PC-3 (cell line): ENCODE measurements at regions not wholly inside any gene's neighbourhood (a gene's known extent, or its start where the extent isn't known, plus 50 kb on each side); places are given as distances from the start of the nearest gene placed in this dataset.

Source experiments
- ATAC-seq: fragments of 200-7000 bp; cut with Tn5 transposase; 2 replicates; pipeline ENCODE4 v1.9.1; 2020; ENCODE audit warnings: mild to moderate bottlenecking, moderate library complexity
- BruUV-seq: library from RNA; stranded (reverse); fragments of 400-500 nt; replicated peaks from 2 replicates; lab custom pipeline; 2021; lab: Mats Ljungman, UMichigan
- CTCF ChIA-PET: fragments of 300-600 bp; sonication (Branson Sonifier 250); formaldehyde crosslinking; loops from one replicate; lab custom pipeline; 2022; ENCODE audit warnings: antibody characterized with exemption; lab: Charles Lee
- POLR2A ChIA-PET: fragments of 300-600 bp; sonication (Branson Sonifier 250); formaldehyde crosslinking; loops from one replicate; lab custom pipeline; 2022; ENCODE audit warnings: antibody characterized with exemption; ENCODE audit not compliant: unreplicated experiment; lab: Charles Lee
- DNase-seq: peaks from one replicate; pipeline ENCODE4 v3.0.0-alpha.2; 2015
- H2AFZ ChIP-seq: fragments of 300-600 bp; sonication (generic); 2 replicates; pipeline ENCODE4 v1.6.0; 2016; ENCODE audit warnings: antibody characterized with exemption, low read length
- H3F3A ChIP-seq: fragments of 300-600 bp; sonication (generic); one replicate; pipeline ENCODE4 v1.6.0; 2017; ENCODE audit warnings: antibody characterized with exemption, low read length, control low read depth, mild to moderate bottlenecking; ENCODE audit not compliant: unreplicated experiment
- H3K27ac ChIP-seq: fragments of 300-600 bp; sonication (generic); 2 replicates; pipeline ENCODE4 v1.5.1; 2016; ENCODE audit warnings: mild to moderate bottlenecking, low read length
- H3K27me3 ChIP-seq: fragments of 300-600 bp; sonication (generic); 2 replicates; pipeline ENCODE4 v1.6.1; 2016; ENCODE audit warnings: low read length, mixed read lengths
- H3K36me3 ChIP-seq: fragments of 300-600 bp; sonication (generic); 2 replicates; pipeline ENCODE4 v1.6.1; 2016; ENCODE audit warnings: low read depth, mixed run types, low read length, mixed read lengths
- H3K4me1 ChIP-seq: fragments of 300-600 bp; sonication (generic); 2 replicates; pipeline ENCODE4 v1.5.1; 2016; ENCODE audit warnings: low read length; ENCODE audit not compliant: insufficient read depth
- H3K4me2 ChIP-seq: fragments of 300-600 bp; sonication (generic); 2 replicates; pipeline ENCODE4 v1.6.0; 2016; ENCODE audit warnings: low read length
- H3K4me3 ChIP-seq: fragments of 300-600 bp; sonication (generic); 2 replicates; pipeline ENCODE4 v1.5.1; 2016; ENCODE audit warnings: mild to moderate bottlenecking, low read length, mixed read lengths
- H3K79me2 ChIP-seq: fragments of 300-600 bp; sonication (generic); 2 replicates; pipeline ENCODE4 v1.6.1; 2017; ENCODE audit warnings: low read length, mixed read lengths
- H3K9ac ChIP-seq: fragments of 300-600 bp; sonication (generic); 2 replicates; pipeline ENCODE4 v1.6.0; 2016; ENCODE audit warnings: mild to moderate bottlenecking, low read length
- H3K9me2 ChIP-seq: fragments of 300-600 bp; sonication (generic); replicated peaks from 2 replicates; pipeline ENCODE4 v1.6.1; 2016; ENCODE audit warnings: mixed run types, low read length, mixed read lengths
- H3K9me3 ChIP-seq: fragments of 300-600 bp; sonication (generic); 2 replicates; pipeline ENCODE4 v1.6.1; 2016; ENCODE audit warnings: low read length, mixed read lengths
- H4K20me1 ChIP-seq: fragments of 300-600 bp; sonication (generic); 2 replicates; pipeline ENCODE4 v1.6.1; 2016; ENCODE audit warnings: low read length, mixed read lengths
- CTCF ChIP-seq: fragments of 300-600 bp; sonication (generic); conservative IDR thresholded peaks from 2 replicates; pipeline ENCODE4 v1.5.1; 2017; ENCODE audit warnings: antibody characterized with exemption, low read depth, mild to moderate bottlenecking, low read length
- EZH2 ChIP-seq: fragments of 300-600 bp; sonication (generic); IDR thresholded peaks from one replicate; pipeline ENCODE4 v1.6.1; 2017; ENCODE audit warnings: antibody characterized with exemption, mild to moderate bottlenecking, low read length; ENCODE audit not compliant: unreplicated experiment
- EZH2phosphoT487 ChIP-seq: fragments of 300-600 bp; sonication (generic); IDR thresholded peaks from 2 replicates; pipeline ENCODE4 v1.6.1; 2018; ENCODE audit warnings: mild to moderate bottlenecking, antibody characterized with exemption, low read length, borderline replicate concordance
- intact Hi-C: fragments of 100-400 bp; cut with micrococcal nuclease; formaldehyde crosslinking; loops from 2 replicates; pipeline ENCODE4 v1.9.0; 2023

- Histone ChIP-seq H3K4me1 (no peaks in the 10 kb centered on the region), H3K9ac (no peak overlapping the region), H3K36me3 (no peaks in the 10 kb centered on the region), H3K27ac (no peak overlapping the region), H3K79me2 (no peaks in the 10 kb centered on the region), H3K9me2 (no peaks in the 10 kb centered on the region), H3F3A (no peaks in the 10 kb centered on the region), H2AFZ (no peak overlapping the region), H3K4me2 (no peak overlapping the region), H4K20me1 (no peaks in the 10 kb centered on the region), H3K4me3 (no peak overlapping the region), H3K9me3 (no peaks in the 10 kb centered on the region), H3K27me3 (no peaks in the 10 kb centered on the region)
- ChIA-PET POLR2A (no interaction called here), CTCF (no interaction called here)
- no peak for TF ChIP-seq EZH2
- no peak for TF ChIP-seq CTCF
- TF ChIP-seq EZH2phosphoT487: no peak
- DNase-seq (no peak), ATAC-seq (no peak)
- intact Hi-C loops: no loop called here
- no TSS peak for BruUV-seq
Observed at GRCh38 chrX:87727620-87728019, 210.0 kb downstream of the KLHL4 start.

- Histone ChIP-seq H3K9me2 (no peaks in the 10 kb centered on the region), H3K27ac (no peak overlapping the region), H3K9ac (no peak overlapping the region), H3F3A (no peaks in the 10 kb centered on the region), H3K27me3 (no peaks in the 10 kb centered on the region), H2AFZ (no peak overlapping the region), H3K79me2 (no peaks in the 10 kb centered on the region), H3K4me2 (no peak overlapping the region), H3K36me3 (no peaks in the 10 kb centered on the region), H3K9me3 (no peaks in the 10 kb centered on the region), H3K4me3 (no peak overlapping the region), H3K4me1 (no peaks in the 10 kb centered on the region), H4K20me1 (no peaks in the 10 kb centered on the region)
- TF ChIP-seq EZH2phosphoT487: no peak
- no peak for TF ChIP-seq CTCF
- TF ChIP-seq EZH2: no peak
- intact Hi-C loops: no loop called here
- POLR2A ChIA-PET: no interaction called here
- CTCF ChIA-PET: no interaction called here
- ATAC-seq (no peak), DNase-seq (no peak)
- BruUV-seq: no TSS peak
Observed at GRCh38 chrX:87728024-87728423, 210.4 kb downstream of the KLHL4 start.

- H3K27me3 ChIP-seq: no peaks in the 10 kb centered on the region
- BruUV-seq: no TSS peak
- no peak for ATAC-seq
- H3K9ac ChIP-seq: no peak overlapping the region
- intact Hi-C loops: no loop called here
- no peak overlapping the region for H3K4me3 ChIP-seq
- no peak for DNase-seq
- H3K27ac ChIP-seq: no peak overlapping the region
- no peaks in the 10 kb centered on the region for H3K9me2 ChIP-seq
- CTCF ChIA-PET: no interaction called here
- no peaks in the 10 kb centered on the region for H3K4me1 ChIP-seq
- POLR2A ChIA-PET: no interaction called here
- no peak for TF ChIP-seq CTCF
- TF ChIP-seq EZH2phosphoT487: no peak
- no peak for TF ChIP-seq EZH2
- H3F3A ChIP-seq: no peaks in the 10 kb centered on the region
- H3K36me3 ChIP-seq: no peaks in the 10 kb centered on the region
- no peaks in the 10 kb centered on the region for H3K9me3 ChIP-seq
- H4K20me1 ChIP-seq: no peaks in the 10 kb centered on the region
- H3K79me2 ChIP-seq: no peaks in the 10 kb centered on the region
- H3K4me2 ChIP-seq: no peak overlapping the region
- no peak overlapping the region for H2AFZ ChIP-seq
Observed at GRCh38 chrX:87728459-87728858, 210.9 kb downstream of the KLHL4 start.
